ENCODE measurements at regions not wholly inside any gene's neighbourhood (a gene's known extent, or its start where the extent isn't known, plus 50 kb on each side); places are given as distances from the start of the nearest gene placed in this dataset.

GRCh38 chr2:129673234-129673633, 306.2 kb upstream of the RAB6C start:
- H3K9ac ChIP-seq (ENCODE audit: low read depth, low read length), result no peak overlapping the region
- H3K4me1 ChIP-seq (ENCODE audit: control insufficient read depth, insufficient read depth, low read length), result peaks cover 4% of the 10 kb centered on the region
- no peaks in the 10 kb centered on the region for H3K27me3 ChIP-seq (ENCODE audit: control insufficient read depth, insufficient read depth, low read length)
- H3K4me3 ChIP-seq (ENCODE audit: low read depth, low read length), result no peak overlapping the region
- no peaks in the 10 kb centered on the region for H3K36me3 ChIP-seq (ENCODE audit: control insufficient read depth, insufficient read depth, low read length)
- no peaks in the 10 kb centered on the region for H3K9me3 ChIP-seq (ENCODE audit: control insufficient read depth, insufficient read depth, low read length)

- Histone ChIP-seq H3K9me3 (ENCODE audit: control insufficient read depth, insufficient read depth, low read length) (no peaks in the 10 kb centered on the region), H3K4me3 (ENCODE audit: low read depth, low read length) (no peak overlapping the region), H3K27me3 (ENCODE audit: control insufficient read depth, insufficient read depth, low read length) (no peaks in the 10 kb centered on the region), H3K36me3 (ENCODE audit: control insufficient read depth, insufficient read depth, low read length) (no peaks in the 10 kb centered on the region), H3K9ac (ENCODE audit: low read depth, low read length) (no peak overlapping the region), H3K4me1 (ENCODE audit: control insufficient read depth, insufficient read depth, low read length) (peaks cover 4% of the 10 kb centered on the region)
Observed at GRCh38 chr2:129673847-129674711, 305.4 kb upstream of the RAB6C start.

DNA sequence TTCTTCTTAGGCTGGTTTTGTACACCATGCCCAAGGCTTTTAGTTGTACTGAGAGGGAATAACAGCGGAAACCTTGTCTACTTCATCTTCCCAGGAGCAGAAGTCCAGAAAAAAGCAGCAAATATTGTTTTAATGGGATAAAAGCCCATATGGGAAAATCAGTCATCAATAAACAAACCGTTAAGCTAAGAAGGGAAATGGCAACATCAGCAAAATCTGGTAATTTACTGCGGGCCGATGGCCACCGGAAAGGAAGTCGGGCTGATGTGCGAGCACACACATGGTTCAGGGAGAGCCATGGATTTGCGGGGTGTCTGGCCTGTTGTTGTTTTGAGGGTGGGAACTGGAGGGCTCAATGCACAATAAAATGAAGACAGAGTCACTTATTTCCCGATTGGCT, 300.7 kb upstream of the RAB6C start:
- Histone ChIP-seq H3K36me3 (ENCODE audit: control insufficient read depth, insufficient read depth, low read length) (no peaks in the 10 kb centered on the region), H3K4me3 (ENCODE audit: low read depth, low read length) (no peak overlapping the region), H3K4me1 (ENCODE audit: control insufficient read depth, insufficient read depth, low read length) (peaks cover 4% of the 10 kb centered on the region), H3K9me3 (ENCODE audit: control insufficient read depth, insufficient read depth, low read length) (no peaks in the 10 kb centered on the region), H3K9ac (ENCODE audit: low read depth, low read length) (no peak overlapping the region), H3K27me3 (ENCODE audit: control insufficient read depth, insufficient read depth, low read length) (no peaks in the 10 kb centered on the region)

- Histone ChIP-seq H3K9me3 (ENCODE audit: control insufficient read depth, insufficient read depth, low read length) (no peaks in the 10 kb centered on the region), H3K36me3 (ENCODE audit: control insufficient read depth, insufficient read depth, low read length) (no peaks in the 10 kb centered on the region), H3K27me3 (ENCODE audit: control insufficient read depth, insufficient read depth, low read length) (no peaks in the 10 kb centered on the region), H3K4me1 (ENCODE audit: control insufficient read depth, insufficient read depth, low read length) (no peaks in the 10 kb centered on the region), H3K9ac (ENCODE audit: low read depth, low read length) (no peak overlapping the region), H3K4me3 (ENCODE audit: low read depth, low read length) (no peak overlapping the region)
Observed at GRCh38 chr2:129681788-129682187, 297.7 kb upstream of the RAB6C start.

DNA sequence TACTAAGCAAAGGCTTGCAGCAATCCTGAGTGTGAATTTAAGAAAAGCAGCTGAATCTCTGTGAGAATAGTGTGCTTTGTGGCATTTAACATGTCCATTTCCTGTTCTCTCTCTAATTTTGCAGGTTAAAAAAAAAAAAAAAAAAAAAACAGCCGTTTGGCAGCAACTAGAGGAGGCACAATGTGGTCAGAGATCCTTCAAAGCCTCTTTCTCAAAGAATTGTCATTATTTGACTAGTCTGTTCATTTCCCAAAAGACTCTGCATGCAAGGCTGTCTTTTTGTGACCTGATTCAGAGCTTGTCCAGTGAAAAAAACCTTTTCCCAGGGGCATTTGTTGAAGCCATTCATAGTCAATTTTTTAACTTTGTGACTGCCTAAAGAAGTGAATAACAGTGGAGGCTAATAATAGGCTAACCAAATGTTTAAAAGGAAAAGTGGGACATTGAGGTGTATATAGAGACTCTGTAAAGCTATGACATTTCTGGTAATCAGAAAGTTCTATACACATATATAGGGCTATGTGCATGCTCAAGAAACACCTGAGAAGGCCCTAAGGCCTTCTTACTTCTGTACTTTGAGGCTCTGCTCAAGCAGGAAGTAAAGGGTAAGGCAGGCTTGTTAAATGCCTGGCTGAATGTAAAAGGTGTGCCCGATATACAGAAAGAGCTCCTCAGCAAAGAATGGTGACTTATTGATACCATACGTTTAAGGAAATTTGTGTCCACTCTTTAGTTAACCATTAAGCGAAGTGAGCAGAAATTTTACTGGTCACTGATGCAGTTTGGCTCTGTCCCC, 289.6 kb upstream of the RAB6C start:
- no peaks in the 10 kb centered on the region for H3K4me1 ChIP-seq (ENCODE audit: control insufficient read depth, insufficient read depth, low read length)
- no peak overlapping the region for H3K4me3 ChIP-seq (ENCODE audit: low read depth, low read length)
- H3K36me3 ChIP-seq (ENCODE audit: control insufficient read depth, insufficient read depth, low read length), result no peaks in the 10 kb centered on the region
- no peaks in the 10 kb centered on the region for H3K9me3 ChIP-seq (ENCODE audit: control insufficient read depth, insufficient read depth, low read length)
- peaks cover 2% of the 10 kb centered on the region for H3K27me3 ChIP-seq (ENCODE audit: control insufficient read depth, insufficient read depth, low read length)
- H3K9ac ChIP-seq (ENCODE audit: low read depth, low read length), result no peak overlapping the region

- no peak overlapping the region for H3K9ac ChIP-seq (ENCODE audit: low read depth, low read length)
- no peaks in the 10 kb centered on the region for H3K36me3 ChIP-seq (ENCODE audit: control insufficient read depth, insufficient read depth, low read length)
- H3K4me3 ChIP-seq (ENCODE audit: low read depth, low read length), result no peak overlapping the region
- H3K9me3 ChIP-seq (ENCODE audit: control insufficient read depth, insufficient read depth, low read length), result no peaks in the 10 kb centered on the region
- H3K27me3 ChIP-seq (ENCODE audit: control insufficient read depth, insufficient read depth, low read length), result no peaks in the 10 kb centered on the region
- no peaks in the 10 kb centered on the region for H3K4me1 ChIP-seq (ENCODE audit: control insufficient read depth, insufficient read depth, low read length)
Observed at GRCh38 chr2:129695496-129695895, 284.0 kb upstream of the RAB6C start.

- no peak overlapping the region for H3K4me3 ChIP-seq (ENCODE audit: low read depth, low read length)
- no peak overlapping the region for H3K9ac ChIP-seq (ENCODE audit: low read depth, low read length)
- no peaks in the 10 kb centered on the region for H3K27me3 ChIP-seq (ENCODE audit: control insufficient read depth, insufficient read depth, low read length)
- no peaks in the 10 kb centered on the region for H3K4me1 ChIP-seq (ENCODE audit: control insufficient read depth, insufficient read depth, low read length)
- no peaks in the 10 kb centered on the region for H3K9me3 ChIP-seq (ENCODE audit: control insufficient read depth, insufficient read depth, low read length)
- no peaks in the 10 kb centered on the region for H3K36me3 ChIP-seq (ENCODE audit: control insufficient read depth, insufficient read depth, low read length)
Observed at GRCh38 chr2:129698593-129698992, 280.9 kb upstream of the RAB6C start.

DNA sequence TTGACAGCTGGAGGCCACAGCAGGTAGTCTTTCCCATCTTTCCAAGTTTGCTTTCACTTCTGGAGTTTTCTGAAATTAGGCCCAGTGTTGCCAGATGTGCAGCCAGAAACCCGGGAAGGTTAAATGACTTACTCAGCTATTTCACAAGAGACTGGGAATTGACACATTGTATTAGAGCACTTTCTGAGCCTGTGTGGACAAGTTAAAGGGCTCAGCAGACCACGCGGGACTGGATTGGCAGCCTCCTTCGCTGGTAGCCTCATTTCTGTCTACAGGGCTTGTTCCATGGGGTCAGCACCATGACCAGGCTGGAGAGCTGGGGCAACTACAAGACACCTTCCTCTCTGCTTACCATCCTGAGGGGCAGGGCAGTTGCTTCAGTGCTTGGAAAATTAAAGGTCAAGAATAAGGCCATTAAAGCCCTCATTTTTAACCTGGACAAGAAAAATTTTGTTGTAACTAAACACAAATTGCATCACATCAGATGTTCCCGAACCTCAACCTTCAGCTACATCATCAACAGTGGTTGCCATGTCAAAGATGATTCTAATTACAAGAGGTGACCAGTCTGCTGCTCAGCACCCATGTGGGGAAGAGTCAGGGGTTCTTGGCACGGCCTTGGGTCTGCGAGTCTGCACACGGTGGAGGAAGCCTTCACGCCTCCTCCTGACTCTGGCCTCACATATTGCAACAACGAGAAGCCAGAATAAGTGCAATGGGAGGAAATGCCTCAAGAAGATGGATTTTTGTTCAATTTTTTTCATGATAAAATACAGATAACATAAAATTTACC, 279.5 kb upstream of the RAB6C start:
- H3K36me3 ChIP-seq (ENCODE audit: control insufficient read depth, insufficient read depth, low read length), result no peaks in the 10 kb centered on the region
- no peaks in the 10 kb centered on the region for H3K9me3 ChIP-seq (ENCODE audit: control insufficient read depth, insufficient read depth, low read length)
- H3K4me1 ChIP-seq (ENCODE audit: control insufficient read depth, insufficient read depth, low read length), result no peaks in the 10 kb centered on the region
- no peak overlapping the region for H3K4me3 ChIP-seq (ENCODE audit: low read depth, low read length)
- no peaks in the 10 kb centered on the region for H3K27me3 ChIP-seq (ENCODE audit: control insufficient read depth, insufficient read depth, low read length)
- no peak overlapping the region for H3K9ac ChIP-seq (ENCODE audit: low read depth, low read length)

- no peaks in the 10 kb centered on the region for H3K27me3 ChIP-seq (ENCODE audit: control insufficient read depth, insufficient read depth, low read length)
- H3K36me3 ChIP-seq (ENCODE audit: control insufficient read depth, insufficient read depth, low read length), result no peaks in the 10 kb centered on the region
- H3K9me3 ChIP-seq (ENCODE audit: control insufficient read depth, insufficient read depth, low read length), result no peaks in the 10 kb centered on the region
- H3K9ac ChIP-seq (ENCODE audit: low read depth, low read length), result no peak overlapping the region
- H3K4me1 ChIP-seq (ENCODE audit: control insufficient read depth, insufficient read depth, low read length), result no peaks in the 10 kb centered on the region
- H3K4me3 ChIP-seq (ENCODE audit: low read depth, low read length), result no peak overlapping the region
Observed at GRCh38 chr2:129702416-129703176, 276.9 kb upstream of the RAB6C start.

- peaks cover under 1% of the 10 kb centered on the region for H3K4me1 ChIP-seq (ENCODE audit: control insufficient read depth, insufficient read depth, low read length)
- no peak overlapping the region for H3K4me3 ChIP-seq (ENCODE audit: low read depth, low read length)
- H3K9me3 ChIP-seq (ENCODE audit: control insufficient read depth, insufficient read depth, low read length), result no peaks in the 10 kb centered on the region
- no peaks in the 10 kb centered on the region for H3K36me3 ChIP-seq (ENCODE audit: control insufficient read depth, insufficient read depth, low read length)
- no peaks in the 10 kb centered on the region for H3K27me3 ChIP-seq (ENCODE audit: control insufficient read depth, insufficient read depth, low read length)
- H3K9ac ChIP-seq (ENCODE audit: low read depth, low read length), result no peak overlapping the region
Observed at GRCh38 chr2:129705085-129705484, 274.4 kb upstream of the RAB6C start.

DNA sequence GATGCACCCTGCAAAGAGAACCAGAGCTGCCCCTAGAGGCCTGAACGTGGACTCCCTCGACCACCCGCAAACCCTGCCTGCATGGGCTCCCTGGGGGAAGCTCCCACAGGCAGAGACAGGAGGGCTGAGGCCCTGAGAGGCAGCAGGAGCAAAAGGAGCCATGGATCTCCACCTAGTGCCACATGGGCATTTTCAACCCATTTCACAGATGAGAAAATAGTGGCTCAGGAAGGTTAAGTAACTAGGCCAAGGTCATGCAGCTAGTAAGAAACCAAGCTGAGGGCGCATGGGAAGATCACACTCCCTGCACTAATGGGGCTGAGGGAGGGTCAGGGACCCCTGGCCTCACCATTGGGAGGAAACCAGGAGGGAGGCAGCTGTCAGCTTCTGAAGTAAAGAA, 271.7 kb upstream of the RAB6C start:
- peaks cover 3% of the 10 kb centered on the region for H3K4me1 ChIP-seq (ENCODE audit: control insufficient read depth, insufficient read depth, low read length)
- H3K27me3 ChIP-seq (ENCODE audit: control insufficient read depth, insufficient read depth, low read length), result no peaks in the 10 kb centered on the region
- H3K36me3 ChIP-seq (ENCODE audit: control insufficient read depth, insufficient read depth, low read length), result no peaks in the 10 kb centered on the region
- no peak overlapping the region for H3K9ac ChIP-seq (ENCODE audit: low read depth, low read length)
- no peak overlapping the region for H3K4me3 ChIP-seq (ENCODE audit: low read depth, low read length)
- no peaks in the 10 kb centered on the region for H3K9me3 ChIP-seq (ENCODE audit: control insufficient read depth, insufficient read depth, low read length)
